Activated CD4-positive, alpha-beta T cell treated with anti-CD3 and anti-CD28 coated beads, Interleukin-2, amount 10 ng/mL, durations not matched to agents 7 days and 5 days (primary cell): ENCODE measurements at regions not wholly inside any gene's neighbourhood (a gene's known extent, or its start where the extent isn't known, plus 50 kb on each side); places are given as distances from the start of the nearest gene placed in this dataset.

Experiments
- CTCF ChIA-PET: fragments of 350-600 bp; sonication (Branson Sonifier 250); formaldehyde crosslinking; loops from one replicate; lab custom pipeline; 2021; ENCODE audit warnings: antibody characterized with exemption; lab: Charles Lee
- POLR2A ChIA-PET: fragments of 350-600 bp; sonication (Branson Sonifier 250); formaldehyde crosslinking; loops from one replicate; lab custom pipeline; 2021; ENCODE audit warnings: antibody characterized with exemption; lab: Charles Lee
- DNase-seq: peaks from one replicate; pipeline ENCODE4 v3.0.0-alpha.2; 2020
- H3K27ac Mint-ChIP-seq: one replicate; pipeline ENCODE4 v1.8.0; 2021; ENCODE audit warnings: mild to moderate bottlenecking, moderate library complexity, mixed read lengths
- H3K27me3 Mint-ChIP-seq: one replicate; pipeline ENCODE4 v1.8.0; 2021; ENCODE audit warnings: mixed read lengths
- H3K36me3 Mint-ChIP-seq: one replicate; pipeline ENCODE4 v1.8.0; 2021; ENCODE audit warnings: low read depth, mixed read lengths
- H3K4me1 Mint-ChIP-seq: one replicate; pipeline ENCODE4 v1.8.0; 2021; ENCODE audit warnings: mixed read lengths
- H3K4me3 Mint-ChIP-seq: one replicate; pipeline ENCODE4 v1.8.0; 2021; ENCODE audit warnings: mild to moderate bottlenecking, moderate library complexity, mixed read lengths
- H3K9me3 Mint-ChIP-seq: one replicate; pipeline ENCODE4 v1.8.0; 2021; ENCODE audit warnings: mixed read lengths

GRCh38 chr18:39191058-39191457, 1625.5 kb upstream of the CELF4 start:
- DNase-seq, result no peak
- no peaks in the 10 kb centered on the region for H3K4me1 Mint-ChIP-seq
- ChIA-PET POLR2A (no interaction called here), CTCF (interaction anchor here (1.1 kb wide), 1 partner anchor 9 kb away, joined by 3 read pairs; no protein-coding TSS in a partner anchor)
- no peaks in the 10 kb centered on the region for H3K27me3 Mint-ChIP-seq
- no peaks in the 10 kb centered on the region for H3K36me3 Mint-ChIP-seq
- no peaks in the 10 kb centered on the region for H3K9me3 Mint-ChIP-seq
- no peak overlapping the region for H3K27ac Mint-ChIP-seq
- no peak overlapping the region for H3K4me3 Mint-ChIP-seq

GRCh38 chr18:39190508-39190907, 1624.9 kb upstream of the CELF4 start:
- H3K4me3 Mint-ChIP-seq, result no peak overlapping the region
- no peak overlapping the region for H3K27ac Mint-ChIP-seq
- no peak for DNase-seq
- POLR2A ChIA-PET, result no interaction called here
- no peaks in the 10 kb centered on the region for H3K36me3 Mint-ChIP-seq
- CTCF ChIA-PET, result interaction anchor here (1.1 kb wide), 1 partner anchor 9 kb away, joined by 3 read pairs; no protein-coding TSS in a partner anchor
- no peaks in the 10 kb centered on the region for H3K9me3 Mint-ChIP-seq
- H3K27me3 Mint-ChIP-seq, result no peaks in the 10 kb centered on the region
- H3K4me1 Mint-ChIP-seq, result no peaks in the 10 kb centered on the region

- no peaks in the 10 kb centered on the region for H3K9me3 Mint-ChIP-seq
- CTCF ChIA-PET, result no interaction called here
- H3K4me3 Mint-ChIP-seq, result no peak overlapping the region
- H3K4me1 Mint-ChIP-seq, result no peaks in the 10 kb centered on the region
- no peak for DNase-seq
- H3K27ac Mint-ChIP-seq, result no peak overlapping the region
- no peaks in the 10 kb centered on the region for H3K36me3 Mint-ChIP-seq
- no peaks in the 10 kb centered on the region for H3K27me3 Mint-ChIP-seq
- POLR2A ChIA-PET, result no interaction called here
These were observed 1622.7 kb upstream of the CELF4 start for GRCh38 chr18:39188278-39188677.

- Mint-ChIP-seq H3K36me3 (no peaks in the 10 kb centered on the region), H3K9me3 (no peaks in the 10 kb centered on the region)
These were observed 1620.4 kb upstream of the CELF4 start for GRCh38 chr18:39186008-39186407.

GRCh38 chr18:39184176-39184575, 1618.6 kb upstream of the CELF4 start:
- POLR2A ChIA-PET, result no interaction called here
- no peak for DNase-seq
- peaks cover 1% of the 10 kb centered on the region for H3K9me3 Mint-ChIP-seq
- no peaks in the 10 kb centered on the region for H3K4me1 Mint-ChIP-seq
- no peaks in the 10 kb centered on the region for H3K27me3 Mint-ChIP-seq
- CTCF ChIA-PET, result no interaction called here
- H3K27ac Mint-ChIP-seq, result no peak overlapping the region
- H3K4me3 Mint-ChIP-seq, result no peak overlapping the region
- H3K36me3 Mint-ChIP-seq, result no peaks in the 10 kb centered on the region

More at GRCh38 chr18:39186008-39186407, 1620.4 kb upstream of the CELF4 start:
- H3K27ac Mint-ChIP-seq, result no peak overlapping the region
- no peaks in the 10 kb centered on the region for H3K4me1 Mint-ChIP-seq
- H3K4me3 Mint-ChIP-seq, result no peak overlapping the region
- DNase-seq, result no peak
- ChIA-PET CTCF (no interaction called here), POLR2A (no interaction called here)
- H3K27me3 Mint-ChIP-seq, result no peaks in the 10 kb centered on the region

GRCh38 chr18:39178166-39178565, 1612.6 kb upstream of the CELF4 start:
- CTCF ChIA-PET, result no interaction called here
- H3K36me3 Mint-ChIP-seq, result no peaks in the 10 kb centered on the region
- H3K4me1 Mint-ChIP-seq, result no peaks in the 10 kb centered on the region
- H3K4me3 Mint-ChIP-seq, result no peak overlapping the region
- DNase-seq, result no peak
- H3K9me3 Mint-ChIP-seq, result peaks cover 1% of the 10 kb centered on the region
- no peaks in the 10 kb centered on the region for H3K27me3 Mint-ChIP-seq
- H3K27ac Mint-ChIP-seq, result no peak overlapping the region
- POLR2A ChIA-PET, result no interaction called here

- Mint-ChIP-seq H3K27me3 (no peaks in the 10 kb centered on the region), H3K4me1 (no peaks in the 10 kb centered on the region), H3K9me3 (peaks cover 2% of the 10 kb centered on the region), H3K27ac (no peak overlapping the region), H3K36me3 (no peaks in the 10 kb centered on the region), H3K4me3 (no peak overlapping the region)
- ChIA-PET CTCF (no interaction called here), POLR2A (no interaction called here)
- no peak for DNase-seq
These were observed 1607.3 kb upstream of the CELF4 start for GRCh38 chr18:39172695-39173421.

GRCh38 chr18:39168723-39169122, 1603.1 kb upstream of the CELF4 start:
- CTCF ChIA-PET, result no interaction called here
- peaks cover 2% of the 10 kb centered on the region for H3K9me3 Mint-ChIP-seq
- H3K36me3 Mint-ChIP-seq, result no peaks in the 10 kb centered on the region
- no peak overlapping the region for H3K27ac Mint-ChIP-seq
- DNase-seq, result no peak
- POLR2A ChIA-PET, result no interaction called here
- no peaks in the 10 kb centered on the region for H3K27me3 Mint-ChIP-seq
- no peak overlapping the region for H3K4me3 Mint-ChIP-seq
- H3K4me1 Mint-ChIP-seq, result no peaks in the 10 kb centered on the region

- Mint-ChIP-seq H3K36me3 (no peaks in the 10 kb centered on the region), H3K4me3 (no peak overlapping the region), H3K9me3 (peaks cover 2% of the 10 kb centered on the region), H3K27ac (no peak overlapping the region), H3K4me1 (no peaks in the 10 kb centered on the region), H3K27me3 (no peaks in the 10 kb centered on the region)
- ChIA-PET CTCF (no interaction called here), POLR2A (no interaction called here)
- DNase-seq, result no peak
These were observed 1602.4 kb upstream of the CELF4 start for GRCh38 chr18:39167990-39168389.

GRCh38 chr18:39166776-39167175, 1601.2 kb upstream of the CELF4 start:
- DNase-seq, result no peak
- Mint-ChIP-seq H3K27me3 (no peaks in the 10 kb centered on the region), H3K9me3 (peaks cover 2% of the 10 kb centered on the region), H3K4me3 (no peak overlapping the region), H3K36me3 (no peaks in the 10 kb centered on the region), H3K4me1 (no peaks in the 10 kb centered on the region), H3K27ac (no peak overlapping the region)
- ChIA-PET CTCF (no interaction called here), POLR2A (no interaction called here)

- ChIA-PET CTCF (no interaction called here), POLR2A (no interaction called here)
- no peaks in the 10 kb centered on the region for H3K36me3 Mint-ChIP-seq
- no peaks in the 10 kb centered on the region for H3K9me3 Mint-ChIP-seq
- H3K27ac Mint-ChIP-seq, result no peak overlapping the region
- no peaks in the 10 kb centered on the region for H3K27me3 Mint-ChIP-seq
- H3K4me1 Mint-ChIP-seq, result no peaks in the 10 kb centered on the region
- DNase-seq, result no peak
- no peak overlapping the region for H3K4me3 Mint-ChIP-seq
These were observed 1596.6 kb upstream of the CELF4 start for GRCh38 chr18:39162013-39162827.

GRCh38 chr18:39149211-39149806, 1583.7 kb upstream of the CELF4 start:
- no peaks in the 10 kb centered on the region for H3K36me3 Mint-ChIP-seq
- POLR2A ChIA-PET, result no interaction called here
- no peaks in the 10 kb centered on the region for H3K27me3 Mint-ChIP-seq
- H3K9me3 Mint-ChIP-seq, result peaks cover 18% of the 10 kb centered on the region
- no peak overlapping the region for H3K27ac Mint-ChIP-seq
- CTCF ChIA-PET, result no interaction called here
- no peak overlapping the region for H3K4me3 Mint-ChIP-seq
- H3K4me1 Mint-ChIP-seq, result no peaks in the 10 kb centered on the region
- DNase-seq, result no peak

- peaks cover under 1% of the 10 kb centered on the region for H3K9me3 Mint-ChIP-seq
- no peak for DNase-seq
- ChIA-PET CTCF (no interaction called here), POLR2A (no interaction called here)
- H3K4me1 Mint-ChIP-seq, result no peaks in the 10 kb centered on the region
- no peaks in the 10 kb centered on the region for H3K27me3 Mint-ChIP-seq
- H3K4me3 Mint-ChIP-seq, result no peak overlapping the region
- H3K36me3 Mint-ChIP-seq, result no peaks in the 10 kb centered on the region
- H3K27ac Mint-ChIP-seq, result no peak overlapping the region
These were observed 1568.7 kb upstream of the CELF4 start for GRCh38 chr18:39134255-39134654.
